ENCODE measurements at regions not wholly inside any gene's neighbourhood (a gene's known extent, or its start where the extent isn't known, plus 50 kb on each side); places are given as distances from the start of the nearest gene placed in this dataset.

DNA sequence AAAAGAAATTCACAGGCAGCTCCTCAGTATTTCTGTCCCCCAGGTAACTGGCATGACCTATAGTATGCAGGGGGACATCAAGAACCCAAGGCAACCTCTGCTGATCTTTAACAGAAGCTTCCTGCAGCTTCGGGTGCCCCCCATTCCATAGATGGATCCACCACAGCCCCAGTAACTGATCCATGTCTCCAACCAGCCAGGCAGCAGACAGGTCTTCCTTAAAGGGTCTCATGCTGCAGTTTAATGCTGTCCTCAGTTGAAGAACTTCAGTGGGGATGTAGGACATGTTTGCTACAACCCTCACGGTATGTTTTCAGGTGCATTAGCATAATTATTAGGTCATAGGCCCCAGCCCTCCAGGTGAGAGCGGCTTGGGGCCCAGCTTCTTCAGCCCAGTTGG, 90.9 kb upstream of the OLIG2 start:
- TF ChIP-seq, protein P1, sequence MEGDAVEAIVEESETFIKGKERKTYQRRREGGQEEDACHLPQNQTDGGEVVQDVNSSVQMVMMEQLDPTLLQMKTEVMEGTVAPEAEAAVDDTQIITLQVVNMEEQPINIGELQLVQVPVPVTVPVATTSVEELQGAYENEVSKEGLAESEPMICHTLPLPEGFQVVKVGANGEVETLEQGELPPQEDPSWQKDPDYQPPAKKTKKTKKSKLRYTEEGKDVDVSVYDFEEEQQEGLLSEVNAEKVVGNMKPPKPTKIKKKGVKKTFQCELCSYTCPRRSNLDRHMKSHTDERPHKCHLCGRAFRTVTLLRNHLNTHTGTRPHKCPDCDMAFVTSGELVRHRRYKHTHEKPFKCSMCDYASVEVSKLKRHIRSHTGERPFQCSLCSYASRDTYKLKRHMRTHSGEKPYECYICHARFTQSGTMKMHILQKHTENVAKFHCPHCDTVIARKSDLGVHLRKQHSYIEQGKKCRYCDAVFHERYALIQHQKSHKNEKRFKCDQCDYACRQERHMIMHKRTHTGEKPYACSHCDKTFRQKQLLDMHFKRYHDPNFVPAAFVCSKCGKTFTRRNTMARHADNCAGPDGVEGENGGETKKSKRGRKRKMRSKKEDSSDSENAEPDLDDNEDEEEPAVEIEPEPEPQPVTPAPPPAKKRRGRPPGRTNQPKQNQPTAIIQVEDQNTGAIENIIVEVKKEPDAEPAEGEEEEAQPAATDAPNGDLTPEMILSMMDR (IDR thresholded peaks at IDR 0.05), result no peak
- TF ChIP-seq POLR2A (IDR thresholded peaks at IDR 0.05), result no peak

All from Peyer's patch (tissue), 4 donors.